Hepatocyte (in vitro differentiated cells): ENCODE measurements at regions not wholly inside any gene's neighbourhood (a gene's known extent, or its start where the extent isn't known, plus 50 kb on each side); places are given as distances from the start of the nearest gene placed in this dataset.
"Not testable (repeated sequence)": the region's sequence is repeated elsewhere in the genome, so short reads cannot be mapped to it uniquely, and the experiment has no call there.

Experiments used
- EZH2 ChIP-seq: fragments of 200-600 bp; sonication (generic); IDR thresholded peaks from 2 replicates; pipeline ENCODE4 v1.6.1; 2016; ENCODE audit warnings: antibody characterized with exemption, mild to moderate bottlenecking, borderline replicate concordance
- TF ChIP-seq, protein P1 (sequence below): fragments of 200-600 bp; sonication (generic); IDR thresholded peaks from 2 replicates; pipeline ENCODE4 v1.5.1; 2016; ENCODE audit warnings: antibody characterized with exemption, mild to moderate bottlenecking; ENCODE audit not compliant: poor library complexity

DNA sequence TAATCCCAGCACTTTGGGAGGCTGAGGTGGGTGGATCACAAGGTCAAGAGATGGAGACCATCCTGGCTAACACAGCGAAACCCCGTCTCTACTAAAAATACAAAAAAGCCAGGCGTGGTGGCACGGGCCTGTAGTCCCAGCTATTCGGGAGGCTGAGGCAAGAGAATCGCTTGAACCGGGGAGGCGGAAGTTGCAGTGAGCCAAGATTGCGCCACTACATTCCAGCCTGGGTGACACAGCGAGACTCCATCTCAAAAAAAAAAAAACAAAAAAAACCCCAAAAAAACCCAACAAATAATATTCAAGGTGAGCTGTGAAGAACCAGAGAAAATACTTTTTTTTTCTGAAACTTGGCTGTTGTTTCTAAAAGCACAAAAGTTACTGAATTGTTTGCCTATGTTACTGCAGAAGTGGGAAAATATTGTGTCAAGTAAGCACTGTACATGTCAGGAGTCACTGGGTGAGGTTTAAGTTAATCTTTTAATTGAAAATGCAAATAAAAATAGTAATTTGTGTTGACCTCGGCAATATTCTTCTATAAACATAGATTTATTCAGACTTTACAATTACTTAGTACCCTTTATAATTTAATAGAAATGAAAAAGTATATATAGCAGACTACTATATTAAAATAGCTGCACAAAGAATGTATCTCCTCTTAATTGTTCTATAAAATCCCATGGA is 55.4 kb upstream of the USP3 start:
- TF ChIP-seq, protein P1, sequence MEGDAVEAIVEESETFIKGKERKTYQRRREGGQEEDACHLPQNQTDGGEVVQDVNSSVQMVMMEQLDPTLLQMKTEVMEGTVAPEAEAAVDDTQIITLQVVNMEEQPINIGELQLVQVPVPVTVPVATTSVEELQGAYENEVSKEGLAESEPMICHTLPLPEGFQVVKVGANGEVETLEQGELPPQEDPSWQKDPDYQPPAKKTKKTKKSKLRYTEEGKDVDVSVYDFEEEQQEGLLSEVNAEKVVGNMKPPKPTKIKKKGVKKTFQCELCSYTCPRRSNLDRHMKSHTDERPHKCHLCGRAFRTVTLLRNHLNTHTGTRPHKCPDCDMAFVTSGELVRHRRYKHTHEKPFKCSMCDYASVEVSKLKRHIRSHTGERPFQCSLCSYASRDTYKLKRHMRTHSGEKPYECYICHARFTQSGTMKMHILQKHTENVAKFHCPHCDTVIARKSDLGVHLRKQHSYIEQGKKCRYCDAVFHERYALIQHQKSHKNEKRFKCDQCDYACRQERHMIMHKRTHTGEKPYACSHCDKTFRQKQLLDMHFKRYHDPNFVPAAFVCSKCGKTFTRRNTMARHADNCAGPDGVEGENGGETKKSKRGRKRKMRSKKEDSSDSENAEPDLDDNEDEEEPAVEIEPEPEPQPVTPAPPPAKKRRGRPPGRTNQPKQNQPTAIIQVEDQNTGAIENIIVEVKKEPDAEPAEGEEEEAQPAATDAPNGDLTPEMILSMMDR, result not testable (repeated sequence)
- not testable (repeated sequence) for TF ChIP-seq EZH2
